ENCODE measurements at regions not wholly inside any gene's neighbourhood (a gene's known extent, or its start where the extent isn't known, plus 50 kb on each side); places are given as distances from the start of the nearest gene placed in this dataset.

DNA sequence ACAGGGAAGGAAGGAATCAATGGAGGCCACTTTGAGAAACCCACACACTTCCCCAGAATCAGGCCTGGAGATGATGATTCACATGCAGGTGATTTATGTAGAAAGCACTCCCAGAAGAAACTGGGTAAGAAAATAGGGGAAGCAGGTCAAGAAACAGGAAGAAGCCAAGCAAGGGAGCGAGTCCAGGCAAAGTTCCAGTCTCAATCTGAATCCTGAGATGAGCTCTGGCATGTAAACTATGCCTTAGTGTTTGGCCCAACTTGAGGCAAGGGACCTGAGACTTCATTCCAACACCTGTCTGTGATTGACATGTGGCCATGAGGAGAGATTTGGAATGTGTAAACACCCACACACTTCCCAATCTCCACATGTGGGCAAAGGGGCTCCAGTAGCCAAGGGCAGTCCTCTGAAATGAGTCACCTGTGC is 61.6 kb upstream of the CTNNB1 start:
- ChIA-PET CTCF (ENCODE audit: partially characterized antibody) (interaction anchor here (1.1 kb wide), 1 partner anchor 11 kb away, joined by 5 read pairs; no protein-coding TSS in a partner anchor), POLR2A (ENCODE audit: partially characterized antibody) (no interaction called here)
- H4K8ac ChIP-seq (ENCODE audit: extremely low read depth, insufficient read depth, low read length), result no peak overlapping the region
- H3K23me2 ChIP-seq (ENCODE audit: low read depth, low read length), result no peaks in the 10 kb centered on the region
- TF ChIP-seq RNF2 (IDR thresholded peaks at IDR 0.05; ENCODE audit: borderline replicate concordance, low read depth, low read length, missing control alignments, poor library complexity, severe bottlenecking) (no peak), CTBP2 (IDR thresholded peaks at IDR 0.05; ENCODE audit: borderline replicate concordance, insufficient read depth, insufficient read length, low read length) (no peak), SIRT6 (IDR thresholded peaks at IDR 0.05; ENCODE audit: low read length) (no peak), EP300 (IDR thresholded peaks at IDR 0.05; ENCODE audit: borderline replicate concordance in 1 of 2, low read depth in 2 of 2, low read length in 2 of 2) (no peak), SAP30 (IDR thresholded peaks at IDR 0.05; ENCODE audit: insufficient read depth, insufficient replicate concordance, low read length) (no peak), RBBP5 (IDR thresholded peaks at IDR 0.05; ENCODE audit: borderline replicate concordance, low read depth, low read length) (no peak), BCL11A (IDR thresholded peaks at IDR 0.05; ENCODE audit: low read depth in 2 of 2, low read length in 2 of 2) (no peak), JUN (IDR thresholded peaks at IDR 0.05; ENCODE audit: low read depth, low read length) (no peak), MAFK (IDR thresholded peaks at IDR 0.05; ENCODE audit: low read depth, low read length) (no peak)
- no peak overlapping the region for H4K91ac ChIP-seq (replicated peaks; ENCODE audit: insufficient read length, low read length)
- no peak overlapping the region for H3K27ac ChIP-seq (ENCODE audit: low read depth, low read length)
- WGBS, 2 experiments (ENCODE audit: extremely low coverage in 1 of 2, insufficient coverage in 1 of 2, insufficient read length in 1 of 2, insufficient replicate concordance in 2 of 2, low coverage in 1 of 2, low lambda C conversion rate in 2 of 2, missing lambda C conversion rate in 1 of 2), result 100% methylated on average over 1 of the region's 1 CpG; no CpG with 5 or more reads in 1 of the 2 experiments
- H4K5ac ChIP-seq (ENCODE audit: insufficient read length, low read depth, low read length), result no peak overlapping the region
- H3K56ac ChIP-seq (replicated peaks; ENCODE audit: insufficient read length, low read depth, low read length), result no peak overlapping the region
- no peak overlapping the region for H3K23ac ChIP-seq (ENCODE audit: insufficient read length)
- no peak overlapping the region for H3K9ac ChIP-seq (replicated peaks in 1 of 4; ENCODE audit: extremely low read depth in 1 of 4, low read depth in 3 of 4, low read length in 3 of 4)
- H3K18ac ChIP-seq (ENCODE audit: extremely low read depth, low read length), result no peak overlapping the region
- H2AFZ ChIP-seq (ENCODE audit: low read length), result no peak overlapping the region
- H3K36me3 ChIP-seq (ENCODE audit: control insufficient read depth in 2 of 4, insufficient read depth in 4 of 4, low read length in 3 of 4), result no peaks in the 10 kb centered on the region
- H3K9me3 ChIP-seq (ENCODE audit: insufficient read depth in 2 of 2, low read depth in 1 of 2, low read length in 1 of 2), result no peaks in the 10 kb centered on the region
- H2BK120ac ChIP-seq (replicated peaks; ENCODE audit: low read depth, low read length), result no peak overlapping the region
- H3K27me3 ChIP-seq (replicated peaks in 1 of 4; ENCODE audit: control insufficient read depth in 3 of 4, extremely low read depth in 1 of 4, insufficient read depth in 3 of 4, low read length in 3 of 4), result no peaks in the 10 kb centered on the region
- H2BK5ac ChIP-seq (ENCODE audit: low read depth, low read length), result no peak overlapping the region
- no peak overlapping the region for H2BK15ac ChIP-seq (ENCODE audit: low read length)
- no peak for FAIRE-seq
- no peak overlapping the region for H3K4me3 ChIP-seq (ENCODE audit: extremely low read depth in 1 of 4, insufficient read depth in 2 of 4, low read depth in 3 of 4, low read length in 4 of 4)
- H2AK5ac ChIP-seq (ENCODE audit: low read depth, low read length), result no peak overlapping the region
- H3K4me2 ChIP-seq (ENCODE audit: insufficient read depth in 1 of 2, low read depth in 2 of 2, low read length in 2 of 2), result no peak overlapping the region
- no peaks in the 10 kb centered on the region for H4K20me1 ChIP-seq (replicated peaks in 1 of 2; ENCODE audit: control insufficient read depth in 1 of 2, insufficient read depth in 2 of 2, low read length in 2 of 2)
- H3K4ac ChIP-seq (replicated peaks; ENCODE audit: insufficient read length, low read depth, low read length), result no peak overlapping the region
- no peaks in the 10 kb centered on the region for H3K79me1 ChIP-seq (ENCODE audit: low read depth, low read length)
- H3K4me1 ChIP-seq (replicated peaks in 1 of 4; ENCODE audit: control insufficient read depth in 3 of 4, insufficient read depth in 4 of 4, low read length in 3 of 4), result no peaks in the 10 kb centered on the region
- no peak overlapping the region for H3K14ac ChIP-seq (ENCODE audit: insufficient read length)
- no peaks in the 10 kb centered on the region for H3K79me2 ChIP-seq (ENCODE audit: control insufficient read depth in 1 of 2, insufficient read depth in 2 of 2, low read length in 2 of 2)
- H2BK20ac ChIP-seq (ENCODE audit: low read length), result no peak overlapping the region
- no peak for DNase-seq (ENCODE audit: low read depth in 1 of 2, low spot score in 2 of 2)
- no peak overlapping the region for H2BK12ac ChIP-seq (ENCODE audit: low read depth, low read length)
